HCT116 (cell line): ENCODE measurements at regions not wholly inside any gene's neighbourhood (a gene's known extent, or its start where the extent isn't known, plus 50 kb on each side); places are given as distances from the start of the nearest gene placed in this dataset.

Source experiments
- POLR2A ChIP-seq: IDR thresholded peaks from 2 replicates; pipeline ENCODE4 v1.7.0; 2011; ENCODE audit warnings: borderline replicate concordance; ENCODE audit not compliant: insufficient read depth, insufficient read length; ENCODE audit errors: extremely low read depth
- YY1 ChIP-seq: IDR thresholded peaks from 2 replicates; pipeline ENCODE4 v1.6.1; 2011; ENCODE audit warnings: low read length, low read depth, moderate library complexity, mild to moderate bottlenecking; ENCODE audit not compliant: insufficient replicate concordance; ENCODE audit errors: extremely low read depth
- TF ChIP-seq, protein P1 (sequence below): IDR thresholded peaks from 2 replicates; pipeline ENCODE4 v1.6.1; 2012
- TF ChIP-seq, protein P2 (sequence below), 3 experiments: fragments of 200-600 bp in 1 of 3; sonication (generic) in 1 of 3; IDR thresholded peaks in 2 of 3; conservative IDR thresholded peaks in 1 of 3; 2 replicates each; pipeline ENCODE4 v1.5.1; 2012 to 2017; ENCODE audit warnings: low read depth in 2 of 3, low read length in 2 of 3, antibody characterized with exemption in 1 of 3, borderline replicate concordance in 1 of 3, control low read depth in 1 of 3, mild to moderate bottlenecking in 1 of 3, mixed read lengths in 1 of 3, mixed run types in 1 of 3, moderate library complexity in 1 of 3; ENCODE audit not compliant: insufficient read depth in 1 of 3

- TF ChIP-seq, protein P1, sequence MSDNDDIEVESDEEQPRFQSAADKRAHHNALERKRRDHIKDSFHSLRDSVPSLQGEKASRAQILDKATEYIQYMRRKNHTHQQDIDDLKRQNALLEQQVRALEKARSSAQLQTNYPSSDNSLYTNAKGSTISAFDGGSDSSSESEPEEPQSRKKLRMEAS, result no peak
- TF ChIP-seq POLR2A (no peak), YY1 (no peak)
- TF ChIP-seq, protein P2, sequence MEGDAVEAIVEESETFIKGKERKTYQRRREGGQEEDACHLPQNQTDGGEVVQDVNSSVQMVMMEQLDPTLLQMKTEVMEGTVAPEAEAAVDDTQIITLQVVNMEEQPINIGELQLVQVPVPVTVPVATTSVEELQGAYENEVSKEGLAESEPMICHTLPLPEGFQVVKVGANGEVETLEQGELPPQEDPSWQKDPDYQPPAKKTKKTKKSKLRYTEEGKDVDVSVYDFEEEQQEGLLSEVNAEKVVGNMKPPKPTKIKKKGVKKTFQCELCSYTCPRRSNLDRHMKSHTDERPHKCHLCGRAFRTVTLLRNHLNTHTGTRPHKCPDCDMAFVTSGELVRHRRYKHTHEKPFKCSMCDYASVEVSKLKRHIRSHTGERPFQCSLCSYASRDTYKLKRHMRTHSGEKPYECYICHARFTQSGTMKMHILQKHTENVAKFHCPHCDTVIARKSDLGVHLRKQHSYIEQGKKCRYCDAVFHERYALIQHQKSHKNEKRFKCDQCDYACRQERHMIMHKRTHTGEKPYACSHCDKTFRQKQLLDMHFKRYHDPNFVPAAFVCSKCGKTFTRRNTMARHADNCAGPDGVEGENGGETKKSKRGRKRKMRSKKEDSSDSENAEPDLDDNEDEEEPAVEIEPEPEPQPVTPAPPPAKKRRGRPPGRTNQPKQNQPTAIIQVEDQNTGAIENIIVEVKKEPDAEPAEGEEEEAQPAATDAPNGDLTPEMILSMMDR (IDR thresholded peaks at IDR 0.05 in 2 of 3, conservative IDR thresholded peaks at IDR 0.05 in 1 of 3; ENCODE audit: borderline replicate concordance in 1 of 3, insufficient read depth in 1 of 3, low read depth in 2 of 3, low read length in 2 of 3), result no peak
Observed at GRCh38 chrX:122666601-122667000, 517.5 kb upstream of the GRIA3 start.
